ENCODE measurements at regions not wholly inside any gene's neighbourhood (a gene's known extent, or its start where the extent isn't known, plus 50 kb on each side); places are given as distances from the start of the nearest gene placed in this dataset.

GRCh38 chr3:72593881-72594397 lies 254.3 kb downstream of the SHQ1 start:
- TF ChIP-seq, protein P1, sequence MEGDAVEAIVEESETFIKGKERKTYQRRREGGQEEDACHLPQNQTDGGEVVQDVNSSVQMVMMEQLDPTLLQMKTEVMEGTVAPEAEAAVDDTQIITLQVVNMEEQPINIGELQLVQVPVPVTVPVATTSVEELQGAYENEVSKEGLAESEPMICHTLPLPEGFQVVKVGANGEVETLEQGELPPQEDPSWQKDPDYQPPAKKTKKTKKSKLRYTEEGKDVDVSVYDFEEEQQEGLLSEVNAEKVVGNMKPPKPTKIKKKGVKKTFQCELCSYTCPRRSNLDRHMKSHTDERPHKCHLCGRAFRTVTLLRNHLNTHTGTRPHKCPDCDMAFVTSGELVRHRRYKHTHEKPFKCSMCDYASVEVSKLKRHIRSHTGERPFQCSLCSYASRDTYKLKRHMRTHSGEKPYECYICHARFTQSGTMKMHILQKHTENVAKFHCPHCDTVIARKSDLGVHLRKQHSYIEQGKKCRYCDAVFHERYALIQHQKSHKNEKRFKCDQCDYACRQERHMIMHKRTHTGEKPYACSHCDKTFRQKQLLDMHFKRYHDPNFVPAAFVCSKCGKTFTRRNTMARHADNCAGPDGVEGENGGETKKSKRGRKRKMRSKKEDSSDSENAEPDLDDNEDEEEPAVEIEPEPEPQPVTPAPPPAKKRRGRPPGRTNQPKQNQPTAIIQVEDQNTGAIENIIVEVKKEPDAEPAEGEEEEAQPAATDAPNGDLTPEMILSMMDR (IDR thresholded peaks at IDR 0.05): no peak
- TF ChIP-seq POLR2AphosphoS5 (IDR thresholded peaks at IDR 0.05; ENCODE audit: low read depth, low read length): no peak
